GM23338 (cell line): ENCODE measurements at regions not wholly inside any gene's neighbourhood (a gene's known extent, or its start where the extent isn't known, plus 50 kb on each side); places are given as distances from the start of the nearest gene placed in this dataset.

Source experiments
- ATAC-seq: fragments of 200-7000 bp; cut with Tn5 transposase; 3 replicates; pipeline ENCODE4 v1.9.1; 2020
- DNase-seq: peaks from one replicate; pipeline ENCODE4 v3.0.0-alpha.2; 2015; ENCODE audit warnings: low spot score
- H2AFZ ChIP-seq: fragments of 200-600 bp; sonication (generic); 2 replicates; pipeline ENCODE4 v1.8.0; 2016; ENCODE audit warnings: antibody characterized with exemption, mild to moderate bottlenecking, moderate library complexity
- H3F3A ChIP-seq: fragments of 200-600 bp; sonication (generic); replicated peaks from 2 replicates; pipeline ENCODE4 v1.8.0; 2017; ENCODE audit warnings: antibody characterized with exemption, mixed run types, low read depth
- H3K27ac ChIP-seq: fragments of 200-600 bp; sonication (generic); 2 replicates; pipeline ENCODE4 v1.6.1; 2016; ENCODE audit warnings: low read depth
- H3K27me3 ChIP-seq: fragments of 200-600 bp; sonication (generic); 2 replicates; pipeline ENCODE4 v1.8.0; 2016; ENCODE audit warnings: mild to moderate bottlenecking, mixed run types, moderate library complexity; ENCODE audit not compliant: insufficient read depth
- H3K36me3 ChIP-seq: fragments of 200-600 bp; sonication (generic); 2 replicates; pipeline ENCODE4 v1.8.0; 2016; ENCODE audit warnings: mild to moderate bottlenecking; ENCODE audit not compliant: insufficient read depth
- H3K4me1 ChIP-seq: fragments of 200-600 bp; sonication (generic); 2 replicates; pipeline ENCODE4 v1.8.0; 2016; ENCODE audit warnings: mild to moderate bottlenecking, moderate library complexity; ENCODE audit not compliant: insufficient read depth
- H3K4me2 ChIP-seq: fragments of 200-600 bp; sonication (generic); 2 replicates; pipeline ENCODE4 v1.7.1; 2017; ENCODE audit warnings: mixed run types
- H3K4me3 ChIP-seq: fragments of 200-600 bp; sonication (generic); 2 replicates; pipeline ENCODE4 v1.6.1; 2016; ENCODE audit warnings: mixed run types
- H3K79me2 ChIP-seq: fragments of 200-600 bp; sonication (generic); replicated peaks from 2 replicates; pipeline ENCODE4 v1.8.0; 2017; ENCODE audit warnings: mild to moderate bottlenecking; ENCODE audit not compliant: insufficient read depth
- H3K9me2 ChIP-seq: fragments of 200-600 bp; sonication (generic); 2 replicates; pipeline ENCODE4 v1.8.0; 2017; ENCODE audit not compliant: insufficient read depth
- H4K20me1 ChIP-seq: fragments of 200-600 bp; sonication (generic); replicated peaks from 2 replicates; pipeline ENCODE4 v1.8.0; 2017; ENCODE audit warnings: mild to moderate bottlenecking; ENCODE audit not compliant: insufficient read depth
- H3K27ac Mint-ChIP-seq: 2 replicates; pipeline ENCODE4 v1.8.0; 2020; ENCODE audit warnings: inconsistent platforms, mild to moderate bottlenecking, moderate library complexity, mixed read lengths
- H3K27me3 Mint-ChIP-seq: 3 replicates; pipeline ENCODE4 v1.8.0; 2022; ENCODE audit warnings: low read depth, mild to moderate bottlenecking, moderate library complexity, mixed read lengths, inconsistent platforms; ENCODE audit not compliant: insufficient read depth, poor library complexity
- H3K36me3 Mint-ChIP-seq: 3 replicates; pipeline ENCODE4 v1.8.0; 2021; ENCODE audit warnings: low read depth, mild to moderate bottlenecking, inconsistent platforms, moderate library complexity, mixed read lengths
- H3K4me1 Mint-ChIP-seq: 3 replicates; pipeline ENCODE4 v1.8.0; 2020; ENCODE audit warnings: mild to moderate bottlenecking, inconsistent platforms, mixed read lengths
- H3K4me3 Mint-ChIP-seq: 3 replicates; pipeline ENCODE4 v1.8.0; 2021; ENCODE audit warnings: moderate library complexity, mild to moderate bottlenecking, inconsistent platforms, mixed read lengths
- H3K9me3 Mint-ChIP-seq: 3 replicates; pipeline ENCODE4 v1.8.0; 2020; ENCODE audit warnings: moderate library complexity, mild to moderate bottlenecking, inconsistent platforms, mixed read lengths
- CREB1 ChIP-seq: fragments of 250-450 bp; sonication (Bioruptor Pico); IDR thresholded peaks from 2 replicates; pipeline ENCODE4 v1.5.0; 2020; ENCODE audit warnings: low read depth, mild to moderate bottlenecking, moderate library complexity
- CTCF ChIP-seq, 2 experiments: fragments of 200-600 bp in 1 of 2; sonication (generic) in 1 of 2; conservative IDR thresholded peaks; 2 replicates each; pipeline versions ENCODE4 v1.5.1 to v1.6.1; 2016 to 2017; ENCODE audit warnings: antibody characterized with exemption in 2 of 2, low read depth in 2 of 2, mild to moderate bottlenecking in 2 of 2, moderate library complexity in 1 of 2
- ETS1 ChIP-seq: IDR thresholded peaks from 2 replicates; pipeline ENCODE4 v1.6.1; 2016; ENCODE audit warnings: antibody characterized with exemption
- EZH2 ChIP-seq: fragments of 200-600 bp; sonication (generic); IDR thresholded peaks from one replicate; pipeline ENCODE4 v1.8.0; 2017; ENCODE audit warnings: antibody characterized with exemption, mild to moderate bottlenecking, low read depth; ENCODE audit not compliant: unreplicated experiment
- EZH2phosphoT487 ChIP-seq: fragments of 200-600 bp; sonication (generic); IDR thresholded peaks from one replicate; pipeline ENCODE4 v1.8.1; 2018; ENCODE audit warnings: antibody characterized with exemption; ENCODE audit not compliant: unreplicated experiment
- JUNB ChIP-seq: IDR thresholded peaks from one replicate; pipeline ENCODE4 v1.6.1; 2016; ENCODE audit warnings: antibody characterized with exemption; ENCODE audit not compliant: unreplicated experiment
- NANOG ChIP-seq: IDR thresholded peaks from 2 replicates; pipeline ENCODE4 v1.6.1; 2016; ENCODE audit warnings: antibody characterized with exemption, borderline replicate concordance
- POLR2AphosphoS5 ChIP-seq: IDR thresholded peaks from 2 replicates; pipeline ENCODE4 v1.6.1; 2016; ENCODE audit warnings: antibody characterized with exemption, low read depth
- REST ChIP-seq: IDR thresholded peaks from one replicate; pipeline ENCODE4 v1.6.1; 2018; ENCODE audit warnings: antibody characterized with exemption; ENCODE audit not compliant: unreplicated experiment
- STAT1 ChIP-seq: IDR thresholded peaks from one replicate; pipeline ENCODE4 v1.6.1; 2016; ENCODE audit warnings: antibody characterized with exemption; ENCODE audit not compliant: unreplicated experiment
- ZNF114 ChIP-seq: fragments of 250-450 bp; sonication (Bioruptor Pico); IDR thresholded peaks from 2 replicates; pipeline ENCODE4 v1.5.0; 2020; ENCODE audit warnings: mild to moderate bottlenecking, moderate library complexity
- ZNF331 ChIP-seq: fragments of 250-450 bp; sonication (Bioruptor Pico); IDR thresholded peaks from 2 replicates; pipeline ENCODE4 v1.5.0; 2020; ENCODE audit warnings: low read depth, mild to moderate bottlenecking, moderate library complexity

GRCh38 chr1:81484284-81484683 lies 316.4 kb upstream of the ADGRL2 start (continued):
- TF ChIP-seq ETS1 = no peak
- no peak for TF ChIP-seq EZH2
- TF ChIP-seq CTCF (conservative IDR thresholded peaks at IDR 0.05; ENCODE audit: low read depth in 2 of 2) = no peak
- TF ChIP-seq CREB1 = no peak
- no peak for TF ChIP-seq JUNB
- TF ChIP-seq REST = no peak
- no peak for TF ChIP-seq POLR2AphosphoS5
- no peak for TF ChIP-seq NANOG
- no peak for TF ChIP-seq EZH2phosphoT487
- no peak for TF ChIP-seq STAT1
- TF ChIP-seq ZNF114 (CRISPR knock-in tag) = no peak

DNA sequence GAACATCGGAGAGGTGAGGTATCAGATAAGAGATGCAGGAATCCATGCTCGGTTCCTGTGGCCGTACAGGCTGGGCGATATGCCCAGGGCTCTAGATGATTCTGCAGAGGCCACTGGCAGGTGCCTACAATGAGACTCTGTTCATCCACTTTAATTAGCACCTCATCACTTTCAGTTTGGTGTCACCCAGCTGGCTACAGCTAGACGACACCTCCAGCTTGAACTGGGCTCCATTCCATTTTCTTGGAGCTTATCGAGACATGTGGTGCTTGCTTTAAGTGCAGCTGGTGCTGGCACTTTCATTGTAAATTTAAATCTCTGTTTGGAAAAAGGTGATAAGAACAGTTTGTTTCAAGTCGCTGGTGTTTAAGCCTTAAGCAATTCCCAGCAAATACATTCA lies 322.5 kb upstream of the ADGRL2 start:
- Histone ChIP-seq H3K4me2 (no peak overlapping the region), H3K27ac (no peak overlapping the region), H3K27me3 (no peaks in the 10 kb centered on the region), H3F3A (no peaks in the 10 kb centered on the region), H3K36me3 (no peaks in the 10 kb centered on the region), H3K4me1 (no peaks in the 10 kb centered on the region), H2AFZ (peak overlapping the region; percentile 24; the same call in 1 of the 2 replicates), H4K20me1 (no peaks in the 10 kb centered on the region), H3K4me3 (no peak overlapping the region), H3K79me2 (no peaks in the 10 kb centered on the region), H3K9me2 (no peaks in the 10 kb centered on the region)
- ATAC-seq = no peak
- Mint-ChIP-seq H3K36me3 (peaks cover 9% of the 10 kb centered on the region; the same call in 2 of the 3 replicates), H3K4me3 (no peak overlapping the region), H3K4me1 (no peaks in the 10 kb centered on the region), H3K9me3 (peaks cover 11% of the 10 kb centered on the region; the same call in 2 of the 3 replicates), H3K27me3 (no peaks in the 10 kb centered on the region), H3K27ac (no peak overlapping the region)
- no peak for DNase-seq
- no peak for TF ChIP-seq STAT1
- no peak for TF ChIP-seq ETS1
- no peak for TF ChIP-seq ZNF331
- TF ChIP-seq REST = no peak
